HG02623 (cell line): ENCODE measurements at regions not wholly inside any gene's neighbourhood (a gene's known extent, or its start where the extent isn't known, plus 50 kb on each side); places are given as distances from the start of the nearest gene placed in this dataset.

Experiments used
- ATAC-seq: cut with Tn5 transposase; IDR thresholded peaks from one replicate; pipeline ENCODE4 v1.9.1; 2021; ENCODE audit warnings: moderate library complexity; ENCODE audit not compliant: unreplicated experiment

DNA sequence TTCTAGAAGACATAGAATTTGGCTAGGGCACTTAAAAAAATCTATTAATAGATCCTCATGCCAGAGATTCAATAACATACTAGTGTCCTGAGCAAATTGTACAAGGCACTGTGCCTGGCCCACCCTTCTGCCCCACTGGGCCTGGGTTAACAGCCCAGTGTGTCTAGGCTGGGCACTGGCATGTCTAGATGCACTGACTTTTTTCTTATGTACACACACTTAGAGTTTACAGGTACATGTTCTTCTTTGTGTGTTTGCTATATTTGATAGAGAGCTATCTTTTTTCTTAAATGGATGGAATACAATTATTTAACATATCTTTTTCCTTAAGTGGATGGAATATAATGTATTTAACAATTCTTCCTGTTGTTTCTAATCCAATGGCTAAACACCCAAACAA is 241.5 kb downstream of the AUH start:
- no peak for ATAC-seq

DNA sequence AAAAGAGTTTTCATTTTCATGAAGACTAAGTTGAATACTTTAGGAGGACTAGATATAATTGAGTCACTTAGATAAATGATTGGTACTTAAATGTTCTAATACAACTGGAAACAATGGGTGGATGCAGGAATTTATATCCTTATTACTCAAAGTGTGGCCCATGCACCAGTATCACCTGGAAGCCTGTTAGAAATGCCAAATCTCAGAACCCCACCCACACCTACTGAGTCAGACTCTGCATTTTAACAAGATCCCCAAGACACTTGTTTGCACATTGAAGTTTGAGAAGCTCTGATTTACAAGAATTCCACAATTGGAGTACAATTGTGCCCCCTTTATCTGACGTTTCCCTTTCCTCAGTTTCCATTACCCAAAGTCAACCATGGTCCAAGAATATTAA is 239.0 kb downstream of the AUH start:
- no peak for ATAC-seq

DNA sequence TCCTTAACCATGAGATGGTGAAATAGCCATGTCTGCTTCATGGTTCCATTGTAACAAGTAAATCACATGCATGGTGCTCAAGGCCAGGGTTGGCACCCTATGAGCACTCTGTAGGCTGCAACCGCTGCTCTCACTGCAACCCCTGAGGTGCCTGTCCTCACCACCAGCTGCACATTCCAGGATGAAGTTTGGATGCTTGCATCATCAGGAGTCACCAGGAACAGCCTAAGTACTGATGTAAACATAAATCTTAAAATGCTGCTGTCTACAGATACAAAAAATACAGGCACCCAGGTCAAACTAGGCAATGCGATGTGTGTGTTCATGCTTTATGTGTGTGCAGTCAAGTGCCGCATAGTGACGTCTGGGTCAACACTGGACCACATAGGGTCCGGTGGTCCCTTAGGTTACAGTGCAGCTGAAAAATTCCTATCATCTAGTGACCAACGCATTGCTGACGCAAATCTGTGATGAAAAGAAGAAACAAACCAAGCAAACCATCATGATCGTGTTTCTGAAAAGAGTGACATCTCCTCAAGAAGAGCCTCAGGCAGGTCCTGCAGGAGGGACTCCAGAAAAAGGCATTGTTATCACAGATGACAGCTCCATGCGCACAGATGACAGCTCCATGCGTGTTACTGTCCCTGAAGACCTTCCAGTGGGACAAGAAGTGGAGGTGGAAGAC is 234.8 kb downstream of the AUH start:
- no peak for ATAC-seq

DNA sequence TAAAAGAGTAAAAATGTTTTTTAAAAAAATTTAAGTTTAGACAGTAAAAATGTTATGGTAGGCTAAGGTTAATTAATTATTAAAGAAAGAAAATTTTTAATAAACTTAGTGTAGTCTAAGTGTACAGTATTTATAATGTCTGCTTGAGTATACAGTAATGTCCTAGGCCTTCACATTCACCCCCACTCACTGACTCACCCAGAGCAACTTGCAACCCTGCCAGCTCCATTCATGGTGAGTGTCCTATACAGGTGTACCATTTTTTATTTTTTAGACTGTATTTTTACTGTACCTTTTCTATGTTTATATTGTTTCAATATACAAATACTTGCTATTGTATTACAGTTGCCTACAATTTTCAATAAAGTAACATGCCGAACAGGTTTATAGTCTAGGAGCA is 234.1 kb downstream of the AUH start:
- ATAC-seq, result no peak

DNA sequence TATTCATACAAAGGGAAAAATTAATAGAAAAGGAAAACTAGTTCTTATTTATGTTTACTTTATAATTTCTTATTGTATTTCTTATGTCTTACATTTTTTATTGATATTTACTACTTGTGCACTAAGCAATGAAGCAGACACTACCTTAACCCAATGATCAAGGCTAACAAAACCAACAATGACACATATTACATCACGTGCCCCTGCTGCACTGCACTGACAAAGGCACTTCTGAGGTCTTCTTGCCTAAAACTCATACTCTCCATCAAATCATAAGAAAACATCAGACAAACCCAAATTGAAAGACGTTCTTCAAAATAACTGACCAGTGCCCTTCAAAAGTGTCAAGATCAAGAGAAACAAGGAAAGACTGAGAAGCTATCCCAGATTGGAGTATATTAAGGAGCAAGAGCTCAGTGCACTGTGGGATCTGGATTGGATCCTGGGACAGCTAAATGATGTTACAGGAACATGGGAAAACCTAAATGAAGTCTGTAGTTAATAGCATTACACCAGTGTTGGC is 230.9 kb downstream of the AUH start:
- no peak for ATAC-seq

DNA sequence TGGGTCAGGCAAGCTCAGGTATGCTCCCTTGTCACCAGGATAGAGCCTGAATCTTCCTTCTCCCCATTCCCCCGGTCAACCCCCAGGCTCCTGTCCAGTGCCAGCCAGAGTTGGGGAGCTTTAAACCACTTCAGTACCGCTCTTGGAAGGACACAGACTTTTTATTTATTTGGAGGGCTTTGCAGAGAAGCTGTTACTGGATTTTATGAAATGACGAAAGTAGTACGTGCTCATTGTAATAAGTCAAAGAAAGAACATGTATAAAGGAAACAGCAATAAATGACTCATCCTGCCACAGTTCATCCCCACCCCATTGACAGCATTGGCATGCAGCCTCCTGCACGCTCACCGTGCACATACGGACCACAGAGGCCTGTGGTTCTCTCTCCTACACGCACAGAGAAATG is 230.3 kb downstream of the AUH start:
- no peak for ATAC-seq

DNA sequence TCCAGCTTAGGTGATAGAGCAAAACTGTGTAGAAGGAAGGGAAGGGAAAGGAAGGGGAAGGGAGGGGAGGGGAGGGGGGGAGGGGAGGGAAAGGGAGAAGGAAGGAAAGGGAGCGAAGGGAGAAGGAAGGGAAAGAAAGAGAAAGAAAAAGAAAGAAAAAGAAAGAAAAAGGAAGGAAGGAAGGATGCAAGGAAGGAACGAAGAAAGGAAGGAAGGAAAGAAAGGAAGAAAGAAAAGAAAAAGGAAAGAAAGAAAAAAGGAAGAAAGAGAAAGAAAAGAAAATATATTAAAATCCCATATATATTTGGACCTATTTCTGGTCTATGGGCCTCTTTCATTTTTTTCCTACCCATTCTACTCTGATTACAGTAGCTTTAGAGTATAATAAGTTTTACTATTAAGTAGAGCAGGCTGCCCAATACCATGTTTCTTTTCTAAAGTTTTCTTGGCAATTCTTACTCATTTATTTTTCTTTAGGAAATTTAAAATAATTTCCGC is 229.1 kb downstream of the AUH start:
- ATAC-seq, result no peak

DNA sequence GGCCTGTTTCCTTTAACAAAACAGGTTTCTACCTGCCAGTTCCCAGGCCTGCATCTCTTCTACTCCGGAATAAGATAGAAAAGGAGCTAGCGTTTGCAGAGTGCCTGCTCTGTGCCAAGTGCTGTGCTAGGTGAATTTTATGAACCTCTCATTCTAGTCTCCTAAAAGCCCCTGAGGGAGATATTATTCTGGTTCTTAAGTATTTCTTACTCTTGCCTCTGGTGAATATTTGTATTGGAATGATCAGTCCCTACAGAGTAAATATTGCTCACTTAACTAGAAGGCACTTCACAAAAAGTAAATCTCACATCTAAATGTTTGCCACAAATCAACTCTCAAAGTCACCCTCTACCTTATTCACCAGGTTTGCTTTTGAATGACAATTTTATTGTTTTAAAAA is 227.1 kb downstream of the AUH start:
- no peak for ATAC-seq

DNA sequence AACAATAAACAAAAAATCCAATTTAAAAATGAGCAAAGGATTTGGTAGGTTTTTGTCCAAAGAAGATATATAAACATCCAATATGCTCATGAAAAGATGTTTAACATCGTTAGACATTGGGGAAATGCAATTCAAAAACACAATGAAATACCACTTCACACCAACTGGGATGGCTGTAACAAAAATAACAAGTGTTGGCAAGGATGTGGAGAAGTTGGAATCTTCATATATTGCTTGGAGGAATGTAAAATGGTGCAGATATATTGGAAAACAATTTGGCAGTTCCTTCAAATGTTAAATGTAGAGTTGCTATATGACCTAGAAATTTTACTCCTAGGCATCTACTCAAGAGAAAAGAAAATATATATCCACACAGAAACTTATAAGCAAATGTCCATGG is 224.3 kb downstream of the AUH start:
- ATAC-seq, result no peak

DNA sequence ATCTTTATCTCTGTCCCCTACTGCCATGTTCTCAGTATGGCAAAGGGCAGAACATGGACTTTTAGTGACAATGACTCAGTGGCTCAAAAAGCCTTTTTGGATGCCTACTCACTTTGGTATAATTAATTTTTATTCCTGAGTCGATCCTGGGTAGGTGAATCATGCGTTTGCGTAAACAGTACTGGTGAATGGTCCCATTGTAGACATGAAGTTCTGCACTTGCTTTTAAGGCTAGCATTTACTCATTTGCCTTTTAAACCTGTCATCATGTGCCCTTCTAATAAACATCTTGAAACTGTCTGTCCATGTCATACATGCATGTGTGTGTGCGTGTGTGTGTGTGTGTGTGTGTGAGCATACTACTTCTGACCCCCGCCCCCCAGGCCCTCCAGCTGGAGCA is 223.0 kb downstream of the AUH start:
- ATAC-seq, result no peak

DNA sequence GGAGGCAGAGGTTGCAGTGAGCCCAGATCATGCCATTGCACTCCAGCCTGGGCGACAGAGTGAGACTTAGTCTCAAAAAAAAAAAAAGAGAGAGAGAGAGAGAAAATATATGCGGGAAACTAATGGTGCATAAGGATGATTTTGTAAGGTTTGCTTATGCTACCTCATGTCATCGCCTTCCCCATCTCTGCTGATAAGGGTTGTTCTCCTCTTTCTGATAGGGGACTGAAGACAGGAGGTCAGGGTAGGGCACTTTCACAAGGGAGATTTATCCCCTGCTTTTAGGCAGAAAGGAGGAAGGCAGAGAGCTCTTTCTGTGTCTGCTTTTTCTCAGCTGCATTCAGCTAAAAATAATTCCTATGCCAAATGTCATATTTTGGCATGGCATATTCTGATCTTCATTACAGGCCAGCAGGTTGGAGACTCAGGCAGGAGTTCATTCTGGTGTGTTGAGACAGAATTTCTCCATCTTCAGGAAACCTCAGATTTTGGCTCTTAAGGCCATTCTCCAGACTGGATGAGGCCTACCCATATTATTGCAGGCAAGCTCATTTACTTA is 220.2 kb downstream of the AUH start:
- no peak for ATAC-seq

DNA sequence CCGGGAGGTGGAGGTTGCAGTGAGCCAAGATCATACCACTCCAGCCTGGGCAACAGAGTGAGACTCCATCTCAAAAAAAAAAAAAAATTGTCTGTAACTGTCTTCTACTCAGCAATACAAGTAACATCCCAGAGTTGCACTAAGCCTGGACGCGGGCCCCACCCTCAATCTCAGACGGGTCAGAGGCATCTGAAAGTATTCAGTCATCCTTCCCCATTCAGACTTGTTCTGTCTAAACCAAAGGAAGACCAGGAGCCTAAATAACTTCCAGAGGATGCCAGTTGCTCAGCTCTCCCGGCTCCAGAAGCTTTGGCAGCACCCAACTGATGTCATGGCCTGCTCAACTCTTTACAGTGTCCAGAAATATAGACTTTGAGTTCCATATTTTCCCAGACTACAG is 218.6 kb downstream of the AUH start:
- ATAC-seq, result no peak

DNA sequence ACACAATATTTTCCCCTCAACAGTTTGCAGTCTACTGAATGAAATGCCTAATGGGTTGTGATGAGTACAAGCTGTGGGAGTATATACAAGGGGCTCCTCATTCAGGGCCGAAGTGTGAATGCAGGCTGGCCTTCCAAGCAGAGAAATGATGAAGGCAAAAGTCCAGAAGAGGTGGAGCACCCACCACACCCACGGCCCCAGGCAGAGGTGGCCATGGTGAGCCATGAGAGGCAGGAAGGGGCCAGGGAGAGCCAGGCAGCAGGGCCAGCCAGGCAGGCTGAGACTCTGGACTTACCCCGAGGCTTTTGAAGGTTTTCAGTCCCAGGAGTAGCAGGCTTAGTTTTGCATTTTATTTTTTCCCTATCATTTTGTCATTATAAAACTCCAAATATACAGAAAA is 218.1 kb downstream of the AUH start:
- ATAC-seq, result no peak

DNA sequence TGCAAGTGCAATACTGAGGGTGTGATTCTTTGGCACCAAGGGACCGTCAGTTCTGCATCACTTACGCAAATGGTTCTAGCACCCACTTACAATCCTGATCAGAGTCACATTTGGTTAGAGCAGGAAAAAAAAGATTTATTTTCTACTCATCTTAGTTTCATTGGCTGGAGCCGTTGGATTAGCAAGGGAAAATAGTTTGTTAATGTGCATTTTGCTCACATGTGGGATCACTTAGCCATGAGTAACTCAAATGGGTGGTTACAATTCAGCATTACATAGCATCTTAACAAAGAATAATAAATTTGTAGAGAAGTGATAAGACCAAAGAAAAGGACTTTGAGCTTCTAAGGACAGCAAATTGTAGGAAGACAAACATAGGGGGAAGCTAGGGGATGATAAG is 216.9 kb downstream of the AUH start:
- ATAC-seq, result no peak

DNA sequence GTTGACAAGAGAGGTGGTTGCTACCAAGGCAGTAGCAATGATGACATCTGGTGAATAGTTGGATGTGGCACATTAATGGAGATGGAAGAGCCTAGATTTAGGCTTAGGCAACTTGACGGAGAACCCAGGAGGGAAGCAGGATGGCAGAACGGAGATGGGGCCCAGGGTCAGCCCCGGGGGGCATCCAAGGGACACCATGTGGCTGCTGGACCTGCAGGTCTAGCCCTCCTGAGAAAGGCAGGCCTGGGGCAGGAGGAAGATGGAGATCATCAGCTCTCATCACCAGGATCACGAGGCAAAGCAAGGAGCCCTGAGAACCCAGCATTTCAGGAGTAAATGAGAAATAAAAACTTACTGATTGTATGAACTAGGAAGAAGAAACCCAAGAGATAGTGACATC is 216.2 kb downstream of the AUH start:
- no peak for ATAC-seq

DNA sequence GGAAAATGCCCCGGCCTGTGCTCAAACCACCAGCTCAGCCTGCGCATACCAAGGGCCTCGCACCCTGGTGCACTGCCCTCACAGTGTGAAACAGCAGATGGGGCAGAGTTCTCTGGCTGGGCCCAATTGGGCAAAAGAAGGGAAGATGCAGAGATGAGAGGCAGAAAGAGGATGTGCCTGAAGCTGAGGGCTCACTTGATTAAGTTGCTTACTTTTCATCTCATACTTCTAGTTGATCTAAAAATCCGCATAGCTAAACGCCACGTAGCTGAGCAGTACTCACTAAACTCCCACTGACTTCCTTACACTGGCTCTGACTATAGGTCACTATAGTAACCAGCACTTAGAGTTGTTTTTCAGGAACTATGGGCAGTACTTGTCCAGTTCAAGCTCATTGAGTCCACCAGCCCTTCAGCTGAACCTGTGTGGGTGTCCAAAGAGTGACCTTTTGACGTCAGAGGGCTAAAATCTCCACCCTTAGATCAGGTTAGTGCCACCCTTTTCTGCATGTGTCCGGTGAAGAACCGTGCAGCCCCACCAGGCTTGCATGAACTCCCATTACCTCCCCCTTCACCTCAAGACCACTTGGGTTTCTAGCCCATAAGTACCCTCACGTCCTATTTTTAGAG is 215.2 kb downstream of the AUH start:
- no peak for ATAC-seq

DNA sequence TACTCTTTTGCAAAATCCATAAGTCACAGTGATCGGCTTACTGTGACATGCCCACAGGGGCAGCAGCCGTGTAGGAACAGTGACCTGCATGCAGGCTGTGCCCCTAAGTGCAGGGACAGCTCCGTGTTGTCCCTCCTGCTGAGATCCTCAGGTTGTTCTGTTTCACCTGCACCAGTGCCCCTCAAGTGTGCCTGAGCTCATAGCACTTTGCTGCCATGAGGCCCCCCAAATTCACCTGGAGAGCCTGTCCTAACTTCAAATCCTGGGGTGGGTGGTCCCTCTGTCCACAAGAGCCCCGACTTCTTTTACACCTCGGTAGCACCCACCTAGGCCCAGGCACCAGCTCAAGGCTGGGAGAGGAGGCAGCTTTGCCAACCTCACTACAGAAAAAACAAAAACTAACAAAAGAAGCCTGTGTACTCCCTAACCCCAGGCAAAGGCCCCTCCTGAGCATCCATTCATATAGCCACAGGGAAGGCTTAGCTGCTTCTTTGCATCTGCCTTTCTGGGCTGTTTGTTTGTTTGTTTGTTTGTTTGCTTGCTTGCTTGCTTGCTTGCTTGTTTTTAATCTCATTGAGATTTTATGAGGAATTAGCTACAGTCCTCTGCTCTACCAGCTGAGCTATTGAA is 214.5 kb downstream of the AUH start:
- no peak for ATAC-seq

DNA sequence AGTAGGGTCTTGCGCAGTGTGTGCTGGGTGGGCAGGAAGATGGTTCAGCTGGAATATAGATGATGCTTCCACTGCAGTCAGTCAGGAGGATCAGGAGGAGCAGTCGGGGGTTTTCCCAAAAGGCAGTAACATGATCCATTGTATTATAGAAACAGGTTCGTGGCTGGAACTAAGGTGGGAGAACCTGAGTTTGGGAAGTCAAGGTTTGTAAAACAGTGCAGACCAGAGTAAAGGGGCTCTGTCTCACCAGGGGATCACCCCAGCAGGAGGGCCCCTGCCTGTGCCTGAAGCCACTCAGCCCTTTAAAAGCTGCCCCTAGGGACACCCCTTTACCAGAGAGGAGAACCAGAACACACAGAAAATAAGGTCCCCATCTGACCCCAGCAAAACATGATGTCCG is 213.4 kb downstream of the AUH start:
- ATAC-seq, result no peak

DNA sequence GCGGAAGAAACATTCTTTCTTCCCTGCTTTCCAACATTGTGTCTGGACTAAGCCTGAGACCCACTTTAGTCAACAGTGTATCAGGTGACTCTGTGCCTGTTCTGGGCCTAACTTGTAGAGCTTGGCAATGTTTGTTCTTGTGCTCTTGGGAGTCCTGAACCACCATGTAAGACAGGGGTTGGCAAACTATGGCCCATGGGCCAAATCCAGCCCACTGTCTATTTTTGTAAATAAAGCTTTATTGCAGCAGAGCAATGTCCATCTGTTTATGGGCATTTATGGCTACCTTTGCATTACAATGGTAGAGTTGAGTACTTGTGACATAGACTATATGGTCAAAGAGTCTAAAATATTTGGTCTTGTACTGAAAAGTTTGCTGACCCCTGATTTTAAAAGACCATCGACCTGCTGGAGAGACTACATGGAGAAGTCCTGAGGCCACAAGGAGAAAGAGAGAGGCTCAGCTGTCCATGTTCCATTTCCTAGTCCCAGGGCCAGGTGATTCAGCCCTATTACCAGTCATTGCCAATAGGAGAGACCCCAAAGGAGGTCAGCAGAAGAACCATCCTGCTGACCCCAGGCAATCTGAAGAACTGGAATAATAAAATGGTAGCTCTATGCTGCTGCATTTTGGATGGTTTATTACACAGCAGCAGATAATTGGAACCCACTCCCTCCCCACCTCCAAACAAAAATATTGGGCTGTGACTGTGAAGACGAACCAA is 211.3 kb downstream of the AUH start:
- no peak for ATAC-seq

DNA sequence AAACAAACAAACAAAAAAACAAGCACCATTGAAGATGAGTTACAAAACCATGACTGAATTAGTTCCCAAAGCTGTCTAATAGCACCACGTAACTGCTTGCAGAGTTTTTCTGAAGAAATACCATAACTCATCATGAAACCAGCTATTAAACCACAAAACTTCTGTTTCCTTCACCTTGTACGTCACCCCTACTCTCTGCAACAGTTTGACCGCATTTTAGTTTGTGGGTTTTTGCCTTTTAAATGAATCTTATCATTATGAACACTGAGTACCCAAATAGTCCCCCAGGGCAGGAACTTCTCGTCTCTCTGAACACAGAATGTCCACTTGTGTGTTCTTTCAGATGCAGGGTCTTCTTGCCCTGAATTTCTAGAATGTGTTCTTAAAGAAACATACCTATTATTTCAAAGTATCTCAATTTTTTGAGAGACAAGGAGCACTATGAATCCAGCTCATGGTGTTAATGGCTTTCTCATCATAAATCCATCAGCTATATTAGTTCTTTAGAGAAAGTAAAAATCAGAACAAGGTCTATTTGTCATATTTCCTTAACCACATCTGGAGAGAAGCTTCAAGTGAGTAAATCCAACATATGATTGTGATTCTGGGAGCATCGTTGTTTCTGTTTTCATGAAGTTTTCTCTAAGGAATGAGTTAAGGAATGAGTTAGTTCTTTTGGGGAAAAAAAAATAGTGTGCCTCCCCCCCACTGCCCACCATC is 210.6 kb downstream of the AUH start:
- peak; percentile 75 for ATAC-seq

DNA sequence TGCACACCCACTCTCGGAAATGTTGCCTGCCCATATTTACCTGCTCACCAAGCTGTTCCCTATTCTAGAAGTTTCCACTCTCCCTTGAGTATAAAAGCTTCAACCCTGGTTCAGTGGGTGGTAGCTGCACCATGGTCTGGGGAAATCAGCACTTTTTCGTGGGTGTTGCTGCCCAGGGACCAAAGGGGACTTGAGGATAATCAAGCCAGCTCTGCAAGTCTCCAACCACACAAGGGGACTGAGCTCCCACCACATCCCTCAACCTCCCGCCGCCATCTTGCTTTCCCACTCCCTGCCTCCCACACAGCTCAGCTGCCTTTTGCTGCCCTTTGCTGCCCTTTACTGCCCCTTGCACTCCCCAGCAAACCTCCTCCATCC is 210.0 kb downstream of the AUH start:
- no peak for ATAC-seq
